VCaP (cell line): ENCODE measurements at regions not wholly inside any gene's neighbourhood (a gene's known extent, or its start where the extent isn't known, plus 50 kb on each side); places are given as distances from the start of the nearest gene placed in this dataset.

Experiments
- H3K27ac ChIP-seq: fragments of 450-650 bp; 2 replicates; pipeline ENCODE4 v1.5.1; 2017
- TF ChIP-seq, protein P1 (sequence below): fragments of 450-650 bp; conservative IDR thresholded peaks from 2 replicates; pipeline ENCODE4 v1.5.1; 2017; ENCODE audit warnings: mild to moderate bottlenecking, moderate library complexity

DNA sequence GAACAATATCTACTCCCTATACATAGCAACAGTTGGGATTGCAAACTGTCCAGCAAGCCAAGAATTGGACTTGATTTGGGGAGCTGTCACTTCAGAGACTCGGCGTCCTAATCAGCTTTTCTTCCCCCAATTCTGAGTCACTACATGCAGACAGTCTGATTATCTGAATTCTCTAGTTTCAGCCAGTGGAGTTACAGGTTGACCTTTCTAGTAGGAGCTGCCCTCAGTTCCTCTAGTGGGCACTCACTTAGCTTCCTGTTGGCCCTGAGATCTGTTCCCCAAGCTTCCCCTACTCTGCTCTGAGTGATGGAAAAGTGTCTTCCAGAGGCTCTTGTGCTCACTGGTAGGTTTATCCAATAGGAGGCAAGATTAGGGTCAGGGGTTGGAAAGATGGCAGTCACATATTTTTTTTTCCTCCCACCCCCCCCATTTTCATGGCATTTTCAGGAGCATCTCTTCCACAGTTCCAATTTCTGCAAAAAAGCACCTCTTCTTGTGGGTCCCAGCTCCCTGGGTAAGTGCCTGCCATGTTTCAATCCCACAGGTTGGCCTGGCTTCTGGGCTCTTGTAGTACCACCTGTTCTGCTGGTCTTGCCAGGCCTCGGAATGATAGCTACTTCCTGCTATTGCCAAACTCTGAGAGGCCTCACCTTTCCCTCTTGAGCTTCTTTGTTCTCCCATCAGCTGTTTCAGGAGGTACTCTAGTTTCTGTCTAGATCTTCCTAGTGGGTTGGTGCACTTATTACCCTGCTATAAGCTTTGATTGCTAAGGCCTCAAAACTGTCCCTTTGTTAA, 182.2 kb downstream of the RAP2B start:
- TF ChIP-seq, protein P1, sequence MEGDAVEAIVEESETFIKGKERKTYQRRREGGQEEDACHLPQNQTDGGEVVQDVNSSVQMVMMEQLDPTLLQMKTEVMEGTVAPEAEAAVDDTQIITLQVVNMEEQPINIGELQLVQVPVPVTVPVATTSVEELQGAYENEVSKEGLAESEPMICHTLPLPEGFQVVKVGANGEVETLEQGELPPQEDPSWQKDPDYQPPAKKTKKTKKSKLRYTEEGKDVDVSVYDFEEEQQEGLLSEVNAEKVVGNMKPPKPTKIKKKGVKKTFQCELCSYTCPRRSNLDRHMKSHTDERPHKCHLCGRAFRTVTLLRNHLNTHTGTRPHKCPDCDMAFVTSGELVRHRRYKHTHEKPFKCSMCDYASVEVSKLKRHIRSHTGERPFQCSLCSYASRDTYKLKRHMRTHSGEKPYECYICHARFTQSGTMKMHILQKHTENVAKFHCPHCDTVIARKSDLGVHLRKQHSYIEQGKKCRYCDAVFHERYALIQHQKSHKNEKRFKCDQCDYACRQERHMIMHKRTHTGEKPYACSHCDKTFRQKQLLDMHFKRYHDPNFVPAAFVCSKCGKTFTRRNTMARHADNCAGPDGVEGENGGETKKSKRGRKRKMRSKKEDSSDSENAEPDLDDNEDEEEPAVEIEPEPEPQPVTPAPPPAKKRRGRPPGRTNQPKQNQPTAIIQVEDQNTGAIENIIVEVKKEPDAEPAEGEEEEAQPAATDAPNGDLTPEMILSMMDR, result no peak
- no peak overlapping the region for H3K27ac ChIP-seq

DNA sequence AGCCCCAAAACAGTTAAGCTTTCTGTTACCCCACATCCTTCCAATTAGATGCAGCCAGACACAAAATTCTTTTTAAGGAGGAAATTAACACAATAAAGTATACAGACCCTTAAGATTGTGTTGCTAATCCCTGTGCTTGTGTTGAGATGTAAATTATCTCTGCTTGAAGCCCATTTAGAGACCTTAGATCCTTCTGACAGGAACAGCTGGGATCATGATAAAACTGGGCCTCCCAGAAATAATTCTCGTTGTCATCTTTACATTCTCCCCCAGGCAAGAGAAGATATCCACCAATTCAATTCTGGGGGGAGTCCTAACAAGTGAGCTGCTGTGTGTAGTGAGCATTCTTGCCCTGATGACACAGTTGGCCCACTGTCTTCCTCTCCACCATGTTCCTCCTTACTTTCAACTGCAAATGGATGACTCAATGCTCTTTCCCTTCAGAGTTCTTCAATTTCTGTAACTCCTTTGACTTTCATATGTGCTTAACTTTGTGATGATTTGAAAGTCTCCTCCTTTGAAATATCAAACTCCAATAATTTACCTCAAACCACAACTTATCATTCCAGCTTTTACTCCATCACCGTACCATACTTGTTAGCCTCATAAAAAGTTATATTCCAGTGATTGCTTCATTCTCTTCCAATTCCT, 186.6 kb downstream of the RAP2B start:
- TF ChIP-seq, protein P1, result no peak
- H3K27ac ChIP-seq, result no peak overlapping the region

DNA sequence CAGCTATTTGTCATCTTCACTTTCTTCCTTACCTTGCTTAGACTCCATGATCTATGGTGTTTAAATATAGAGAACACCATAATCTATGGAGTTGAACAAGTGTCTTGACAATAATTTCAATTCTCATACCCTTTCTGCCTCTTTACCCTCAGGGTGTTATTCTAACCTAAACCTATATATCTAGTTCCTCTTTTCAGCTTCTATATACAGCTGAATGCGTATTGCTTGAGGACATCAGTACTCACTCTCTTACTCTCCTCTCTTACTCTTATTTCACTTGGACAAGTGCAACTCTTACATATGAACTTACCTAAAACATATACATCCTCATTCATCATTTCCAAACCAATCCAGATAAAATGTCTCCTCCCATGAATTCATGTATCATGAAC, 187.1 kb downstream of the RAP2B start:
- H3K27ac ChIP-seq, result no peak overlapping the region
- TF ChIP-seq, protein P1, result no peak

DNA sequence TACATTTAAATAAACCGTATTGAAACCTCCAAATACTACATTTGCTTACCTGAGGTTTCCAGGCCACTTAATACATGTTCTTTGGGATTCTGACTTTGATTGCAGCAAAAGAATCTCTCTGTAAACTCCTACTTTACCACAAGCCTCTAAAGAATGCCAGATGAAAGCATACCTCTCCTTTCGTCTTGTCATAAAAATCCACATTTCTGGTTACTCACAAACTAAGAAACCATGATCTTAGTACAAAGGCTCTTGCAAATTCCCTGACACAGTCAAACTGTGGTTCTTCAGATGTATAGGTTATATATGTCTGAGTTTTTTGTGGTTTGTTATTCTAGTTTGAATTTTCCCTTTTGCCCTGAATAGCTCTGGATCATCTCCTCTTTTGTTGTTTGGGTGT, 188.4 kb downstream of the RAP2B start:
- TF ChIP-seq, protein P1, result no peak
- no peak overlapping the region for H3K27ac ChIP-seq

DNA sequence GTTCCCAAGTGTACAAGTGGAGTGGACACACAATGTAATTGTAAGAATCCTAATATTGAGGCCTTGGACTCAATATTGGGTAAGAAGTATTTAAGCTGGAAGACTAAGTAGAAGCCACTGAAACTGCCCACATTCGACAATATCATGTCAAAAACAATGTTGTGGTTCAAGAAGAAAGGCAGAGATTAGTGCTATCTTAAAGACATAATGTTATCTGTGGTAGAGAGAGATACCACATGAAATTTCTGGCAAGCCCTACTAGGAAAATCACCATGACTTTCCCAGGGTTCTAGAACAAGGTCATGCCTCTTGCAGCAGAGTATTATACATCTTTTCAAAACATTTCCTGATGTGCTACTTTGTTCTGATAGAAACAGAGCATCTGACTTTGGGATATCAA, 192.6 kb downstream of the RAP2B start:
- TF ChIP-seq, protein P1, result no peak
- no peak overlapping the region for H3K27ac ChIP-seq

DNA sequence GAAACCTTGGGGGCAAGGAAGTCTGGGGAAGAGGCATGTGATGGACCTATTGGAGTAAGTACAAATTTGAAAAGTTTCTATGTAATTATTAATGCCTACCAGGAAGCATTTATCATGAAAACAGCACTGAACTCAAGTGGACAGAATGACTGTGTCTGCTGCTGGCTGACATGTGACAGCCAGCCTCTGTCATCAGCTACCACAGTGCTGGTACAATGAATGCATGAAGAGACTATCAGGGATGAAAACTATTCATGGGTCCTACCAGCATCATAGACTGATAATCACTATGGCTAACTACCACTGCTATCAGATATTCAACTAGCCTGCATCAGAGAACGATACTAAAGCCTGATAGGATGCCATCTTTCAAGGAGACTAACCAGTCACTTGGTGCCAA, 193.5 kb downstream of the RAP2B start:
- TF ChIP-seq, protein P1, result no peak
- no peak overlapping the region for H3K27ac ChIP-seq

DNA sequence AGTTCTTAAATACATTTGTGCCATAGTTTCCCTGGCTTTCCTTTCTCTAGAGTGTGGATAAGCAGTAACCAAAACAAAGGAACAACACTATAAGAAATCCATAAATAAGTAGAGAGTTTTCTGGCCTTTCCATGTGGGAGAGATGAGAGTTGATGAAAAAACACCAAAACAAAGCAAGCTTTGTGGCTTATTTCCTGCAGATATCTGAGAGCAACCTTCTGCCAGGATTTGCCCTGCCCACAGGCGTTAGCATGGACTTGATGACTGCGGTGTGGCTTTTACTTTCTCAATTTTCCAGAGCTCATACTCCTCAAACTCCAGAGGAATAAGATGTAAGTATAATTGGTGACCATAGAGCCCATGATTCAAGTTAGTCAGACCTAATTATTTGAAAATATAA, 194.9 kb downstream of the RAP2B start:
- TF ChIP-seq, protein P1, result no peak
- H3K27ac ChIP-seq, result no peak overlapping the region
